Adrenal gland (tissue), 9 donors: ENCODE measurements at regions not wholly inside any gene's neighbourhood (a gene's known extent, or its start where the extent isn't known, plus 50 kb on each side); places are given as distances from the start of the nearest gene placed in this dataset.

Experiments
- DNase-seq, 7 donors: peaks; one replicate each; pipeline ENCODE4 v3.0.0-alpha.2; 2019 to 2020
- H3K27ac ChIP-seq, 5 donors: fragments of 200-600 bp; sonication (generic) in 4 of 5; 1 replicate in 3 of 5; 2 replicates in 2 of 5; pipeline versions ENCODE4 v1.5.1 to v1.8.0; 2016 to 2020; ENCODE audit warnings: mild to moderate bottlenecking in 1 of 5
- H3K27me3 ChIP-seq: fragments of 200-600 bp; 2 replicates; pipeline ENCODE4 v1.8.0; 2021
- H3K36me3 ChIP-seq, 2 donors: fragments of 200-600 bp; replicated peaks in 1 of 2; 1 replicate in 1 of 2; 2 replicates in 1 of 2; pipeline versions ENCODE4 v1.5.1 to v1.8.0; 2018 to 2022
- H3K4me1 ChIP-seq, 2 donors: fragments of 200-600 bp; replicated peaks in 1 of 2; 1 replicate in 1 of 2; 2 replicates in 1 of 2; pipeline versions ENCODE4 v1.5.1 to v1.8.0; 2018 to 2021
- H3K4me3 ChIP-seq, 4 donors: fragments of 200-600 bp; sonication (generic) in 3 of 4; one replicate each; pipeline ENCODE4 v1.5.1; 2016 to 2018
- H3K9me3 ChIP-seq, 3 donors: fragments of 200-600 bp; sonication (generic) in 1 of 3; replicated peaks in 1 of 3; 1 replicate in 2 of 3; 2 replicates in 1 of 3; pipeline versions ENCODE4 v1.5.1 to v1.8.0; 2016 to 2021
- POLR2A ChIP-seq, 2 donors: fragments of 450-650 bp; IDR thresholded peaks; one replicate each; pipeline ENCODE4 v1.6.1; 2017; ENCODE audit warnings: antibody characterized with exemption in 2 of 2, mild to moderate bottlenecking in 2 of 2, moderate library complexity in 1 of 2
- WGBS, 4 donors: extraction: QIAGEN DNeasy Blood & Tissue Kit in 2 of 4; methylation state at CpG; one replicate each; pipeline versions ENCODE4 v1.1.5 to v1.1.7; 2013 to 2017; 5-methylcytosine and 5-hydroxymethylcytosine counted together
- intact Hi-C, 2 donors: fragments of 100-400 bp; cut with DNase I; formaldehyde crosslinking; loops; one replicate each; pipeline versions ENCODE4 v1.14.1 to v1.15.0; 2022 to 2023
- TF ChIP-seq, protein P1 (sequence below), 6 experiments: fragments of 450-650 bp in 4 of 6; fragments of 200-600 bp in 2 of 6; sonication (generic) in 1 of 6; IDR thresholded peaks; 1 replicate in 5 of 6; 2 replicates in 1 of 6; pipeline versions ENCODE4 v1.5.1 to v1.8.0; 2016 to 2021; ENCODE audit warnings: antibody characterized with exemption in 6 of 6, mild to moderate bottlenecking in 2 of 6, moderate library complexity in 1 of 6
- donor health status: healthy with polysubstance abuse.
- donor health status: Bipolar disorder and iron deficiency.
- donor health status: DM: yes; HTN: yes; CAD: no.
- donor health status: DM: no; HTN: no; CAD: no.
- donor health status: DM: no; HTN: no; CAD: no.

DNA sequence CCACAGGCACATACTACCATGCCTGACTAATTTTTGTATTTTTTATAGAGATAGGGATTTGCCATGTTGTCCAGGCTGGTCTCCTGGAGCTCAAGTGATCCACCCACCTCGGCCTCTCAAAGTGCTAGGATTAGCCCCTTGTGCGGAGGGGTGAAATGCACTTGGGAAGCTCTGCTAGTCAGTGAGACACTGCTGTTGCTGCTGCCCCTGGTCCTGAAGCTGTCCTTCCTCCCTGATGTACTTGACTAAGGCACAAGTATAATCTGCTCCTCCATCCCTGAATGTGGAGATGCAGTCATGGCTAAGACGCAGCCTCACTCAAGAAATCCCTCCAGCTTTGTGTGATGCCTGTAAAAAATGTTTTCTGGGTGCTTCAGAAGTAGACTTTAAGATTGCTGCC is 124.5 kb downstream of the KCTD15 start:
- H3K4me1 ChIP-seq: no peaks in the 10 kb centered on the region
- TF ChIP-seq, protein P1, sequence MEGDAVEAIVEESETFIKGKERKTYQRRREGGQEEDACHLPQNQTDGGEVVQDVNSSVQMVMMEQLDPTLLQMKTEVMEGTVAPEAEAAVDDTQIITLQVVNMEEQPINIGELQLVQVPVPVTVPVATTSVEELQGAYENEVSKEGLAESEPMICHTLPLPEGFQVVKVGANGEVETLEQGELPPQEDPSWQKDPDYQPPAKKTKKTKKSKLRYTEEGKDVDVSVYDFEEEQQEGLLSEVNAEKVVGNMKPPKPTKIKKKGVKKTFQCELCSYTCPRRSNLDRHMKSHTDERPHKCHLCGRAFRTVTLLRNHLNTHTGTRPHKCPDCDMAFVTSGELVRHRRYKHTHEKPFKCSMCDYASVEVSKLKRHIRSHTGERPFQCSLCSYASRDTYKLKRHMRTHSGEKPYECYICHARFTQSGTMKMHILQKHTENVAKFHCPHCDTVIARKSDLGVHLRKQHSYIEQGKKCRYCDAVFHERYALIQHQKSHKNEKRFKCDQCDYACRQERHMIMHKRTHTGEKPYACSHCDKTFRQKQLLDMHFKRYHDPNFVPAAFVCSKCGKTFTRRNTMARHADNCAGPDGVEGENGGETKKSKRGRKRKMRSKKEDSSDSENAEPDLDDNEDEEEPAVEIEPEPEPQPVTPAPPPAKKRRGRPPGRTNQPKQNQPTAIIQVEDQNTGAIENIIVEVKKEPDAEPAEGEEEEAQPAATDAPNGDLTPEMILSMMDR (IDR thresholded peaks at IDR 0.05): no peak
- TF ChIP-seq POLR2A (IDR thresholded peaks at IDR 0.05): no peak
- 54 to 79% (median 60%) methylated on average over 2 to 3 of the region's 3 CpGs for WGBS, 4 donors
- H3K27ac ChIP-seq: no peak overlapping the region
- no peaks in the 10 kb centered on the region for H3K9me3 ChIP-seq
- DNase-seq: no peak
- H3K27me3 ChIP-seq: no peaks in the 10 kb centered on the region
- intact Hi-C loops: no loop called here
- no peak overlapping the region for H3K4me3 ChIP-seq
- no peaks in the 10 kb centered on the region for H3K36me3 ChIP-seq

DNA sequence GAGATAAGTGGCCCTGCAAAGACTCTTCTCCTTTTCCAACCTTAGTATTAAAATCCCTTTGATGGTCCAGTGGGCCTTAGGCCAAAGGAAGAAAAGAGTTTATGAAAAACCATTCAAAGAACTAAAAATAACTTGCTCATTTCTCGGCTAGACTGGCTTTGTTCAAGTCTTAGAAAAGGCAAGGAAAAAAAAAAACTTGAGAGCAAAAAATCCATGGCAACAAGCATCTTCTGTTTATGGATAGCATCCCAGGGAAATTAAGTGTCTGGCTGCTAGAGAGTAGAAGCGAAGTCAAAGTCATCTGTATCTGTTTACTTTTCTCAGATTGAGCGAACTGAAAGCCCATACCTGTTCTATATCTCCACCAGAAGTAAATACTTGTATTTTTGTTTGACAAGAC is 129.6 kb downstream of the KCTD15 start:
- no peak overlapping the region for H3K27ac ChIP-seq
- intact Hi-C loops: no loop called here
- TF ChIP-seq POLR2A (IDR thresholded peaks at IDR 0.05): no peak
- TF ChIP-seq, protein P1 (IDR thresholded peaks at IDR 0.05): no peak
- H3K9me3 ChIP-seq: no peaks in the 10 kb centered on the region
- H3K27me3 ChIP-seq: no peaks in the 10 kb centered on the region
- no peak for DNase-seq
- no peak overlapping the region for H3K4me3 ChIP-seq
- H3K36me3 ChIP-seq: no peaks in the 10 kb centered on the region
- WGBS, 4 donors: 54 to 64% (median 62%) methylated on average over 3 of the region's 3 CpGs
- H3K4me1 ChIP-seq: no peaks in the 10 kb centered on the region

DNA sequence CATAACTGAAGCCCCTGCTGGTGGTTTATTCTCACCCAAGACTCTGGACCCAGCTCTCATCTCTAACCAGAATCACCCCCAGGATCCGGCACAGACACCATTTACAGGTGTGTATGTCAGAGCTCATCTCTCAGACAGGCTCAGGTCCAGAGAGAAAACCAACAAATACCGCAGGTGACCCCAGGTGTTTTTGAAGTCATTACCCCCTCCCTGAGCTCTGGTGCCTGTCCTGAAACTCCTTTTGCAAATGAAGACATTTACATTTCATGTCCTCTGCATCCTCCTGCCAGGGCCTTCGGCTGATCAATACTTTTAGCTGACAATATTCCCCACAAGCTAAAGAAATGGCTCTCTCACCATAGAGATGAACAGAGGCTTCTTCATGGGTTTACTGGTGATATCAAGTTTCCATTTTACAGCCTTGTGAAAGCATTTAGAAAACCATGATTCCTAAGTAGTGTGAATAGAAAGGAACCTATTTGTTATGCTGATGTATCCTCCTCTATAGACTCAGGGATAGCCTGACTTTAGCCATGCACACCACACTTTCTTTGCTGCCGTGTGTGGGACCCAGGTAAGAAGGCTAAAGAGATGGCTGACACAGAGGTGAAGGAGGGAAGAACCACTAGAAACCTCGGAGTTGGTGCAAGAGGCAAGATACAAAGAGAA is 131.3 kb downstream of the KCTD15 start:
- H3K9me3 ChIP-seq: no peaks in the 10 kb centered on the region
- no peaks in the 10 kb centered on the region for H3K4me1 ChIP-seq
- no peak overlapping the region for H3K4me3 ChIP-seq
- DNase-seq: no peak
- H3K27me3 ChIP-seq: no peaks in the 10 kb centered on the region
- WGBS, 4 donors: 51 to 52% (median 51%) methylated on average over 5 of the region's 5 CpGs
- no peak overlapping the region for H3K27ac ChIP-seq
- no peaks in the 10 kb centered on the region for H3K36me3 ChIP-seq
- TF ChIP-seq, protein P1 (IDR thresholded peaks at IDR 0.05): no peak
- no peak for TF ChIP-seq POLR2A (IDR thresholded peaks at IDR 0.05)
- intact Hi-C loops: no loop called here

DNA sequence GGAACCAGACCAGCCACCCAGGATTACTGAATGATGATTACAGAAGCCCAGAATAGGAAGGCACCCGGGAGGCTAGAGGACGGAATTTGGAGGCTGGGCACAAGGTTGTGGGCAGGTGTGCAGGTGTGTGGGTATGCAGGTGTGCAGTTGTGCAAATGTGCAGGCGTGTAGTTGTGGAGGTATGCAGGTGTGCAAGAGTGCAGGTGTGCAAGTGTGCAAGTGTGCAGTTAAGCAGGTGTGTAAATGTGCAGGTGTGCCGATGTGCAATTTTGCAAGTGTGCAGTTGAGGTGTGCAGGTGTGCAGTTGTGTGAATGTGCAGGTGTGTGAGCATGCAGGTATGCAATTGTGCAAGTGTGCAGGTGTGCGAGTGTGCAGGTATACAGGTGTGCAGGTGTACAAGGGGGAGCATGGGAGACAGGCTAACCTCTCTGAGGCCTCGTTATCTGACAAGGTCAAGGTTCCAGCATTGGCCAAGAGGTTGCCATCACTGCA is 131.8 kb downstream of the KCTD15 start:
- Histone ChIP-seq H3K4me3 (no peak overlapping the region), H3K27ac (no peak overlapping the region), H3K27me3 (no peaks in the 10 kb centered on the region), H3K36me3 (no peaks in the 10 kb centered on the region), H3K4me1 (no peaks in the 10 kb centered on the region), H3K9me3 (no peaks in the 10 kb centered on the region)
- intact Hi-C loops: no loop called here
- TF ChIP-seq POLR2A (IDR thresholded peaks at IDR 0.05): no peak
- TF ChIP-seq, protein P1 (IDR thresholded peaks at IDR 0.05): no peak
- WGBS, 4 donors: 75 to 79% (median 76%) methylated on average over 6 of the region's 6 CpGs
- no peak for DNase-seq
